SU-DHL-6 (cell line): ENCODE measurements at regions not wholly inside any gene's neighbourhood (a gene's known extent, or its start where the extent isn't known, plus 50 kb on each side); places are given as distances from the start of the nearest gene placed in this dataset.

Experiments used
- H2AFZ ChIP-seq: fragments of 200-600 bp; sonication (generic); 2 replicates; pipeline ENCODE4 v1.6.1; 2014; ENCODE audit warnings: low read depth, mild to moderate bottlenecking, moderate library complexity, mixed read lengths, antibody characterized with exemption, low read length; ENCODE audit not compliant: severe bottlenecking
- H3F3A ChIP-seq: fragments of 200-600 bp; shearing (Covaris generic); 2 replicates; pipeline ENCODE4 v1.6.0; 2016; ENCODE audit warnings: antibody characterized with exemption, mild to moderate bottlenecking; ENCODE audit not compliant: insufficient read depth
- H3K27ac ChIP-seq: fragments of 200-600 bp; sonication (generic); 2 replicates; pipeline ENCODE4 v1.5.1; 2016; ENCODE audit warnings: low read depth, mild to moderate bottlenecking, low read length, moderate library complexity, mixed read lengths
- H3K27me3 ChIP-seq: fragments of 200-600 bp; sonication (generic), shearing (Covaris generic); 2 replicates; pipeline ENCODE4 v1.6.0; 2014; ENCODE audit warnings: mild to moderate bottlenecking, low read length
- H3K36me3 ChIP-seq: fragments of 200-600 bp; sonication (generic); 2 replicates; pipeline ENCODE4 v1.6.1; 2014; ENCODE audit warnings: mild to moderate bottlenecking, low read length, mixed read lengths
- H3K4me2 ChIP-seq: fragments of 300-600, 200-600 bp; shearing (Covaris generic), sonication (generic); 2 replicates; pipeline ENCODE4 v1.6.0; 2014; ENCODE audit warnings: low read length, low read depth, mild to moderate bottlenecking; ENCODE audit not compliant: poor library complexity, severe bottlenecking
- H3K4me3 ChIP-seq: fragments of 200-600 bp; sonication (generic); 2 replicates; pipeline ENCODE4 v1.5.1; 2014; ENCODE audit warnings: antibody characterized with exemption, low read length, mild to moderate bottlenecking, mixed read lengths; ENCODE audit not compliant: insufficient read depth, poor library complexity, severe bottlenecking
- H3K79me2 ChIP-seq: fragments of 200-600 bp; sonication (generic); 2 replicates; pipeline ENCODE4 v1.6.1; 2014; ENCODE audit warnings: mild to moderate bottlenecking, low read length, moderate library complexity; ENCODE audit not compliant: insufficient read depth
- H3K9ac ChIP-seq: fragments of 200-600 bp; sonication (generic); 2 replicates; pipeline ENCODE4 v1.7.0; 2014; ENCODE audit warnings: mild to moderate bottlenecking, low read length
- H3K9me2 ChIP-seq: fragments of 200-600 bp; sonication (generic); replicated peaks from 2 replicates; pipeline ENCODE4 v1.6.1; 2014; ENCODE audit warnings: low read length; ENCODE audit not compliant: insufficient read depth
- H3K9me3 ChIP-seq: fragments of 200-600 bp; sonication (generic); 2 replicates; pipeline ENCODE4 v1.6.1; 2014; ENCODE audit warnings: low read length, mixed read lengths; ENCODE audit not compliant: insufficient read depth
- H4K20me1 ChIP-seq: fragments of 200-600 bp; sonication (generic); 2 replicates; pipeline ENCODE4 v1.6.1; 2014; ENCODE audit warnings: low read depth, mild to moderate bottlenecking, antibody characterized with exemption, low read length, moderate library complexity, mixed read lengths
- CTCF ChIP-seq: fragments of 200-600 bp; sonication (generic); IDR thresholded peaks from one replicate; pipeline ENCODE4 v1.5.1; 2017; ENCODE audit warnings: antibody characterized with exemption, mild to moderate bottlenecking, low read length, moderate library complexity; ENCODE audit not compliant: insufficient read depth, poor library complexity, severe bottlenecking
- EZH2phosphoT487 ChIP-seq: fragments of 200-600 bp; sonication (generic), shearing (Covaris generic); conservative IDR thresholded peaks from 2 replicates; pipeline ENCODE4 v1.6.1; 2018; ENCODE audit warnings: mild to moderate bottlenecking, antibody characterized with exemption, low read length, moderate library complexity, mixed read lengths

GRCh38 chr7:114309729-114310128, 104.9 kb upstream of the FOXP2 start:
- TF ChIP-seq EZH2phosphoT487 (no peak), CTCF (no peak)
- H2AFZ ChIP-seq: no peak overlapping the region
- no peaks in the 10 kb centered on the region for H3K79me2 ChIP-seq
- H3K27ac ChIP-seq: no peak overlapping the region
- H3K9me3 ChIP-seq: no peaks in the 10 kb centered on the region
- H3K9ac ChIP-seq: no peak overlapping the region
- H3K4me3 ChIP-seq: no peak overlapping the region
- no peaks in the 10 kb centered on the region for H4K20me1 ChIP-seq
- H3K9me2 ChIP-seq: no peaks in the 10 kb centered on the region
- H3F3A ChIP-seq: no peaks in the 10 kb centered on the region
- no peaks in the 10 kb centered on the region for H3K27me3 ChIP-seq
- no peak overlapping the region for H3K4me2 ChIP-seq
- no peaks in the 10 kb centered on the region for H3K36me3 ChIP-seq

- Histone ChIP-seq H3K9me2 (no peaks in the 10 kb centered on the region), H3K27ac (no peak overlapping the region), H3K9ac (no peak overlapping the region), H3K36me3 (no peaks in the 10 kb centered on the region), H3F3A (no peaks in the 10 kb centered on the region), H4K20me1 (no peaks in the 10 kb centered on the region), H3K9me3 (no peaks in the 10 kb centered on the region), H3K27me3 (no peaks in the 10 kb centered on the region), H3K4me2 (no peak overlapping the region), H3K79me2 (no peaks in the 10 kb centered on the region), H2AFZ (no peak overlapping the region), H3K4me3 (no peak overlapping the region)
- no peak for TF ChIP-seq CTCF
- TF ChIP-seq EZH2phosphoT487: no peak
These were observed 111.3 kb upstream of the FOXP2 start for GRCh38 chr7:114303301-114303700.

- TF ChIP-seq CTCF (no peak), EZH2phosphoT487 (no peak)
- Histone ChIP-seq H3K27ac (no peak overlapping the region), H3K9me2 (no peaks in the 10 kb centered on the region), H3K9me3 (no peaks in the 10 kb centered on the region), H2AFZ (no peak overlapping the region), H4K20me1 (no peaks in the 10 kb centered on the region), H3K4me2 (no peak overlapping the region), H3F3A (no peaks in the 10 kb centered on the region), H3K36me3 (no peaks in the 10 kb centered on the region), H3K9ac (no peak overlapping the region), H3K4me3 (no peak overlapping the region), H3K27me3 (no peaks in the 10 kb centered on the region), H3K79me2 (no peaks in the 10 kb centered on the region)
These were observed 111.8 kb upstream of the FOXP2 start for GRCh38 chr7:114302858-114303257.
